ENCODE measurements at regions not wholly inside any gene's neighbourhood (a gene's known extent, or its start where the extent isn't known, plus 50 kb on each side); places are given as distances from the start of the nearest gene placed in this dataset.
A peak's percentile ranks its signal among the peaks of the same experiment; 100 is the strongest.

DNA sequence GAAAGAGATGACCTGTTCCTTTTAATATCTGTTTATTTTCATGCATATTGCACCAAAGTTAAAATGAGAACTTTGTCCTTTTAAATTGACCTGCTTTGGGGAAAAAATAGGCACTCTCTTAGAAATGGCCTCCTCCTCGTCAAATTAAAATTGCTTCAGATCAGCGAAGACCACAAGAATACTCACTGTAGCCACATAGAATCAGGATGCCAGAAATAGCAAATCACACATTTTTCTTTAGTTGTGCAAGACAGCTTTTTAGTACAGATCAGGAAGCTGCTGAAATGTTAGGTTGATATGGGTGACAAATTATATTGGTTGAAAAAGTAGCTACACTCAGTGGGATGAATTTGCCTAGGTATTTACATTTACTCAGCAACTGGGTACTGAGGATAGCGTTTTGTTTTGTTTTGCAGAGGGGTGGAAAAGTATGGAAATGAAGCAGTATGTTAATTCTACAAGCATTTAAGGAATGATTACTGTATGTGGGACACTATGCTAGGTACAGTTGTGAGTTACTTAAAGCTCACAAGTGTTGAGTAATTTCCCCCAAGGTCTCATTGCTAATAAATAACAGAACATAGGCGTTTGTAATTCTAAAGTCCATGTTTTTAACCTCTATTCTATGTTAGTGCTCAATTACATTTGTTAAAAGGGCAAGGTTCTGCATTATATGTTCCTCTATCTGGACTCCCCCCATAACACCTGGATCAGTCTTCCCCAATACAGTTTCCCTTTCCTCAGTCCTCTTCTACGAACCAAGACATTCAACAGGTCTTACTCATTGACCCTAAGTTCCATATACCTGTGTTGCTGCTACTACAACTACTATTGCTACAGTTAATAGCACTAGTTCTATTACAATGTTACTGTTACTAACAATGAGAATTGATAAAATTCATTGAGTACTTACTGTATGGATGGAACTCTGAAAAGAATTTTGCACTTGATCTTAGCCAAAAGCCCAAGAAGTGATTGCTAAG is 99.4 kb upstream of the S1PR1 start:
- Histone ChIP-seq H3K27ac (ENCODE audit: low read depth, low read length) (no peak overlapping the region), H3K27me3 (ENCODE audit: control insufficient read depth, insufficient read depth, low read length) (no peaks in the 10 kb centered on the region), H3K4me3 (ENCODE audit: low read depth, low read length) (no peak overlapping the region), H3K9me3 (ENCODE audit: control insufficient read depth, insufficient read depth, low read length) (no peaks in the 10 kb centered on the region)
- TF ChIP-seq, protein P1, sequence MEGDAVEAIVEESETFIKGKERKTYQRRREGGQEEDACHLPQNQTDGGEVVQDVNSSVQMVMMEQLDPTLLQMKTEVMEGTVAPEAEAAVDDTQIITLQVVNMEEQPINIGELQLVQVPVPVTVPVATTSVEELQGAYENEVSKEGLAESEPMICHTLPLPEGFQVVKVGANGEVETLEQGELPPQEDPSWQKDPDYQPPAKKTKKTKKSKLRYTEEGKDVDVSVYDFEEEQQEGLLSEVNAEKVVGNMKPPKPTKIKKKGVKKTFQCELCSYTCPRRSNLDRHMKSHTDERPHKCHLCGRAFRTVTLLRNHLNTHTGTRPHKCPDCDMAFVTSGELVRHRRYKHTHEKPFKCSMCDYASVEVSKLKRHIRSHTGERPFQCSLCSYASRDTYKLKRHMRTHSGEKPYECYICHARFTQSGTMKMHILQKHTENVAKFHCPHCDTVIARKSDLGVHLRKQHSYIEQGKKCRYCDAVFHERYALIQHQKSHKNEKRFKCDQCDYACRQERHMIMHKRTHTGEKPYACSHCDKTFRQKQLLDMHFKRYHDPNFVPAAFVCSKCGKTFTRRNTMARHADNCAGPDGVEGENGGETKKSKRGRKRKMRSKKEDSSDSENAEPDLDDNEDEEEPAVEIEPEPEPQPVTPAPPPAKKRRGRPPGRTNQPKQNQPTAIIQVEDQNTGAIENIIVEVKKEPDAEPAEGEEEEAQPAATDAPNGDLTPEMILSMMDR (IDR thresholded peaks at IDR 0.05; ENCODE audit: low read depth, low read length), result no peak
- CTCF ChIA-PET, result interaction anchor here (0.8 to 2.1 kb wide), 3 partner anchors 16 to 102 kb away, joined by 3 to 5 read pairs (median 3); no protein-coding TSS in a partner anchor
- POLR2A ChIA-PET, result no interaction called here
- no peak for DNase-seq (ENCODE audit: low read depth, low spot score)

DNA sequence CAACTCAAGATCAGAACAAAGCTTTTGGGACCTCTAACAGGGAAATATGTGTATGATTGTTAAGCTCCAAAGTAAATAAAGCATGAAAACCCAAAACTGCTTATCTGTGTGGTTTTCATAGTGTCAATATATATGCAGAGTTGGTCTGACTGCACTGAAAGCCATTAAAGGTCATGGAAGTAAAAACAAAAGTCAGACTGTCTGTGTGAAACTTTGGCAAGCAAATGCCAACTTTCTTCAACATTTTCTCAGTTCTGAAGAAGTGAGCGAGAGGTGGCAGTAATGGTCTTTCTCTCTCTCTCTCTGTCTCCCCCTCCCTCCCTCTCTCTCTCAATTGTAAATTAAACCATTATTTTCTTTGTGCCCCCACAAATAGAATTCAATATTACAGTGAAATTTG is 100.1 kb upstream of the S1PR1 start:
- no peak overlapping the region for H3K4me3 ChIP-seq (ENCODE audit: low read depth, low read length)
- no peaks in the 10 kb centered on the region for H3K9me3 ChIP-seq (ENCODE audit: control insufficient read depth, insufficient read depth, low read length)
- ChIA-PET POLR2A (no interaction called here), CTCF (interaction anchor here (1.2 kb wide), 1 partner anchor 102 kb away, joined by 3 read pairs; no protein-coding TSS in a partner anchor)
- H3K27ac ChIP-seq (ENCODE audit: low read depth, low read length), result no peak overlapping the region
- no peak for DNase-seq (ENCODE audit: low read depth, low spot score)
- TF ChIP-seq, protein P1 (IDR thresholded peaks at IDR 0.05; ENCODE audit: low read depth, low read length), result 0 out of 2 replicates have a peak, but pooled peaks have one; percentile 16
- no peaks in the 10 kb centered on the region for H3K27me3 ChIP-seq (ENCODE audit: control insufficient read depth, insufficient read depth, low read length)

DNA sequence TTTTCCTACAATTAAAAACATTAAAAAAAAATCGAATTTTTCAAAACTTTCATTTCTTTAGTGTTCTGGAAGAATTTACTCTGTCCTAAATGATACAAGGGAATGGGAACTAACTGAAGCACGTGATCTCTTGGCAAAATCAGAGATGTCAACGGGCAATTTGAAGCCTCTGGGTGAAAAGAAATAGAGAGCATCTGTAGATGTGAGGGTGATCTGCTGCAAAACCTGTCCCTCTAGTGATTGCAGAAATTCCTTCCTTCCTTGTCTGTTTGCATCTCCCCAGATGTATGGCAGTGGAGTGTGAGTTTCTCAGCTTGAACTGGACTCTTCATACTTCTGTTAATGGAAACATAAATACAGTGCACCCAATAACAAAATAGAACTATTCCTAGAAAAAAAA is 100.5 kb upstream of the S1PR1 start:
- POLR2A ChIA-PET, result no interaction called here
- no peaks in the 10 kb centered on the region for H3K9me3 ChIP-seq (ENCODE audit: control insufficient read depth, insufficient read depth, low read length)

DNA sequence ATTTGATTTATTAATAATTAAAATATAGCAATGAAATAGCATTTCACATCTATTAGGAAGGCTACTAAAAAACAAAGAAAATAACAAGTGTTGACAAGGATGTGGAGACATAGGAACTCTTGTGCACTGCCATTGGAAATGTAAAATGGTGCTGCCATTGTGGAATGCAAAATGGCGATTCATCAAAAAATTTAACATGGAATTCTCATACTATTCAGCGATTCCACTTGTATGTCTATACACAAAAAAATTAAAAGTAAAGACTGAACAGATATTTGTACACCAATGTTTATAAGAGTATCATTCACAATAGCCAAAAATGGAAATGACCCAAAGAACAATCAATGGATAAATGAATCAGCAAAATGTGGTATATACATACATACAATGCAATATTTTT is 101.3 kb upstream of the S1PR1 start:
- Histone ChIP-seq H3K27me3 (ENCODE audit: control insufficient read depth, insufficient read depth, low read length) (no peaks in the 10 kb centered on the region), H3K9me3 (ENCODE audit: control insufficient read depth, insufficient read depth, low read length) (no peaks in the 10 kb centered on the region), H3K27ac (ENCODE audit: low read depth, low read length) (no peak overlapping the region), H3K4me3 (ENCODE audit: low read depth, low read length) (no peak overlapping the region)
- TF ChIP-seq, protein P1 (IDR thresholded peaks at IDR 0.05; ENCODE audit: low read depth, low read length), result no peak
- POLR2A ChIA-PET, result no interaction called here
- DNase-seq (ENCODE audit: low read depth, low spot score), result no peak
- CTCF ChIA-PET, result interaction anchor here (0.8 kb wide), 1 partner anchor 222 kb away, joined by 3 read pairs; no protein-coding TSS in a partner anchor

More for the DNA sequence above, 100.5 kb upstream of the S1PR1 start:
- DNase-seq (ENCODE audit: low read depth, low spot score), result no peak
- Histone ChIP-seq H3K27ac (ENCODE audit: low read depth, low read length) (no peak overlapping the region), H3K27me3 (ENCODE audit: control insufficient read depth, insufficient read depth, low read length) (no peaks in the 10 kb centered on the region), H3K4me3 (ENCODE audit: low read depth, low read length) (no peak overlapping the region)
- TF ChIP-seq, protein P1 (IDR thresholded peaks at IDR 0.05; ENCODE audit: low read depth, low read length), result no peak
- CTCF ChIA-PET, result interaction anchor here (1.2 kb wide), 1 partner anchor 103 kb away, joined by 3 read pairs; no protein-coding TSS in a partner anchor

All from AG04450 (cell line).